ENCODE measurements at regions not wholly inside any gene's neighbourhood (a gene's known extent, or its start where the extent isn't known, plus 50 kb on each side); places are given as distances from the start of the nearest gene placed in this dataset.

DNA sequence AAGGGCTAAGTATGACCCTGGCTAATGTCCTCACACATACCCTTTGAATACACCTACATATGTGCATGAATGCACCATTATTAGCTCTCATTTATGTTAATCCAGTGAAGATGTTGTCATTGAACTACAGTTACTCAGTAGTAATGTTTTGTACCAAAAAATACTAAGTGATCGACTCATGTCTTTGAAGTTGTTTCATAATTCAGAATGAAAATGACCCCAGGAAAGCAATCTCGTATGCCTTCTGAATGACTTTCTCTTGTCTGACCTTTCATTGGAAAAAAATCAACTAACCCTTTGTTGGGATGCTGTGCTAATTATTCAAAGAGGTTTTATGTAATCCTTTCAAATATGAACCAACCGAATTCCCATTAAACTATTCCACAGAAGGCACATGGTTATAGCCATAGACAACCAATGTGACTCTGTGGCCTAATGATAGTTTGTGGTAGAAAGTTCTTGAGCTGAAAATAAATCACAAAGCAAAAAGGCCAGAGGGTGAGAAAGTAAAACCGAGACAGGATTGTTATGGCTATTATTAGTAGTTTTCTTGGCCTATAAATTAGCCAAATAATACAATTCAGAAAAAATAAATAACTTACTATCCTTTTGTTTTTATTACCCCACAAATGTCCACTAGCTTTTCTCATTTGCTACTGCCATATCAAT, 86.8 kb upstream of the STARD13 start:
- H3K27ac ChIP-seq (ENCODE audit: low read length), result no peak overlapping the region
- no peaks in the 10 kb centered on the region for H3K27me3 ChIP-seq (ENCODE audit: control insufficient read depth in 1 of 2, insufficient read depth in 2 of 2, low read length in 2 of 2)
- no peaks in the 10 kb centered on the region for H3K4me1 ChIP-seq (ENCODE audit: control insufficient read depth, insufficient read depth, low read length)
- H3K9me3 ChIP-seq (ENCODE audit: control insufficient read depth in 2 of 2, low read length in 2 of 2), result no peaks in the 10 kb centered on the region
- H3K9ac ChIP-seq (ENCODE audit: low read length in 2 of 2), result no peak overlapping the region
- H3K36me3 ChIP-seq (ENCODE audit: control insufficient read depth in 2 of 2, insufficient read depth in 2 of 2, low read length in 2 of 2), result no peaks in the 10 kb centered on the region
- H3K4me3 ChIP-seq (ENCODE audit: low read length in 2 of 2), result no peak overlapping the region

DNA sequence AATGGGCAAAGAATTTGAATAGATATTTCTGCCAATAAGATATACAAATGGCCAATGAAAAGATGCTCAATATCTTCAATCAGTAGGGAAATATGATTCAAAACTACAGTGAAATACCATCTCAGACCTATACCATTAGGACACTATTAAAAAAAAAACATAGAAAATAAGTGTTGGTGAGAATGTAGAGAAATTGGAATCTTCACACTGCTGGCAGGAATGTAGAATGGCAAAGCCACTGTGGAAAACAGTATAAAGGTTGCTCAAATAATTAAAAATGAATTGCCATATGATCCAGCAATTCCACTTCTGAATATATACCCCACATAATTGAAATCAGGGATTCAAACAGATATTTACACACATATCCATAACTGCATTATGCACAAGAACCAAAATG, 88.1 kb upstream of the STARD13 start:
- no peaks in the 10 kb centered on the region for H3K9me3 ChIP-seq (ENCODE audit: control insufficient read depth in 2 of 2, low read length in 2 of 2)
- H3K4me1 ChIP-seq (ENCODE audit: control insufficient read depth, insufficient read depth, low read length), result no peaks in the 10 kb centered on the region
- H3K4me3 ChIP-seq (ENCODE audit: low read length in 2 of 2), result no peak overlapping the region
- H3K27ac ChIP-seq (ENCODE audit: low read length), result no peak overlapping the region
- no peak overlapping the region for H3K9ac ChIP-seq (ENCODE audit: low read length in 2 of 2)
- H3K36me3 ChIP-seq (ENCODE audit: control insufficient read depth in 2 of 2, insufficient read depth in 2 of 2, low read length in 2 of 2), result no peaks in the 10 kb centered on the region
- H3K27me3 ChIP-seq (ENCODE audit: control insufficient read depth in 1 of 2, insufficient read depth in 2 of 2, low read length in 2 of 2), result no peaks in the 10 kb centered on the region

DNA sequence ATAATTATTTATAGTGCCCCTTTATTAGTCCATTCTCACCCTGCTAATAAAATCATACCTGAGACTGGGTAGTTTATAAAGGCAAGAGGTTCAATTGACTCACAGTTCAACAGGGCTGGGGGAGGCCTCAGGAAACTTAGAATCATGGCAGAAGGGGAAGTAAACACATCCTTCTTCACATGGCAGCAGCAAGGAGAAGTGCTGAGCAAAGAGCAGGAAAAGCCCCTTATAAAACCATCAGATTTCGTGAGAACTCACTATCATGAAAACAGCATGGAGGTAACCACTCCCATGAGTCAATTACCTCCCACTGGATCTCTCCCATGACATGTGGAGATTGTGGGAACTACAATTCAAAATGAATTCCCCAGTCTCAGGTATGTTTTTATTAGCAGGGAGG, 89.9 kb upstream of the STARD13 start:
- H3K36me3 ChIP-seq (ENCODE audit: control insufficient read depth in 2 of 2, insufficient read depth in 2 of 2, low read length in 2 of 2), result no peaks in the 10 kb centered on the region
- no peaks in the 10 kb centered on the region for H3K4me1 ChIP-seq (ENCODE audit: control insufficient read depth, insufficient read depth, low read length)
- no peak overlapping the region for H3K27ac ChIP-seq (ENCODE audit: low read length)
- H3K4me3 ChIP-seq (ENCODE audit: low read length in 2 of 2), result no peak overlapping the region
- H3K9me3 ChIP-seq (ENCODE audit: control insufficient read depth in 2 of 2, low read length in 2 of 2), result no peaks in the 10 kb centered on the region
- no peak overlapping the region for H3K9ac ChIP-seq (ENCODE audit: low read length in 2 of 2)
- no peaks in the 10 kb centered on the region for H3K27me3 ChIP-seq (ENCODE audit: control insufficient read depth in 1 of 2, insufficient read depth in 2 of 2, low read length in 2 of 2)

DNA sequence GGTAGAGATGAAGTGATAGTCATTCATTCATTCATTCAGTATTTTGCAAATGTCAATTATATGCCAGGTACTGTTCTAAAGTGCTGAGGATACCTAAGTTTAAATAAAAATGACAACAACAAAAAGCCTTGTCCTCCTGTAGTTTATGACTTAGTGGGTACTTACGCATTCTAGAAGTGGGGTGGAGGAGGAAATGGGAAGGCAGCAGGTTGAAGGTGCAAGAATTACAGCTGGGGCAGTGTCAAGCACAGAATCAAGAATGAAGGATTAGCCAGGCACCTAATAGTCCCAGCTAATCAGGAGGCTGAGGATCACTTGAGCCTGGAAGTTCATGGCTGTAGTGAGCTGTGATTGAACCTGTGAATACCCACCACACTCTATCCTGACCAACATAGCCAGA, 90.7 kb upstream of the STARD13 start:
- Histone ChIP-seq H3K9me3 (ENCODE audit: control insufficient read depth in 2 of 2, low read length in 2 of 2) (no peaks in the 10 kb centered on the region), H3K27ac (ENCODE audit: low read length) (no peak overlapping the region), H3K36me3 (ENCODE audit: control insufficient read depth in 2 of 2, insufficient read depth in 2 of 2, low read length in 2 of 2) (no peaks in the 10 kb centered on the region), H3K4me3 (ENCODE audit: low read length in 2 of 2) (no peak overlapping the region), H3K27me3 (ENCODE audit: control insufficient read depth in 1 of 2, insufficient read depth in 2 of 2, low read length in 2 of 2) (no peaks in the 10 kb centered on the region), H3K4me1 (ENCODE audit: control insufficient read depth, insufficient read depth, low read length) (no peaks in the 10 kb centered on the region), H3K9ac (ENCODE audit: low read length in 2 of 2) (no peak overlapping the region)

GRCh38 chr13:33377411-33377810, 91.9 kb upstream of the STARD13 start:
- H3K4me1 ChIP-seq (ENCODE audit: control insufficient read depth, insufficient read depth, low read length), result no peaks in the 10 kb centered on the region
- no peaks in the 10 kb centered on the region for H3K9me3 ChIP-seq (ENCODE audit: control insufficient read depth in 2 of 2, low read length in 2 of 2)
- H3K4me3 ChIP-seq (ENCODE audit: low read length in 2 of 2), result no peak overlapping the region
- no peak overlapping the region for H3K27ac ChIP-seq (ENCODE audit: low read length)
- H3K27me3 ChIP-seq (ENCODE audit: control insufficient read depth in 1 of 2, insufficient read depth in 2 of 2, low read length in 2 of 2), result no peaks in the 10 kb centered on the region
- H3K9ac ChIP-seq (ENCODE audit: low read length in 2 of 2), result no peak overlapping the region
- no peaks in the 10 kb centered on the region for H3K36me3 ChIP-seq (ENCODE audit: control insufficient read depth in 2 of 2, insufficient read depth in 2 of 2, low read length in 2 of 2)

DNA sequence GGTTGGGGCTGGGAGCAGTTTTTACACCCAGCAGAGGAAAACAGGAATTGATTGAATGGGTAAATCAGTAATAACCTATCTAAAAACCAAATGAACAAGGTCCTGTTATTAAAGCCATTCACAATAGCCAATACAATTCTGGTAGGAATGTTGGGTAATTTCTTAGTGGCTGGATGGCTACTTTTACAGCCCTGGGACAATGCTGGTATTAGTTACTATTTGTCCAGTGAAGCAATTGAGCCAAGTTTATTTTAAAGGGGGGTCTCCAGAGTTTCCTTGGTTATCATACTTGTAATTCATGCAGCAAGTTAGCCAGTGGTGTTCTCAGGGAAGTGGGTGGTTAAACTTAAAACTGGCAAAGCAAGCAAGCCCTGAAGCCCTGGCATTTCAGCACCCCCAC, 92.3 kb upstream of the STARD13 start:
- H3K4me1 ChIP-seq (ENCODE audit: control insufficient read depth, insufficient read depth, low read length), result no peaks in the 10 kb centered on the region
- H3K27me3 ChIP-seq (ENCODE audit: control insufficient read depth in 1 of 2, insufficient read depth in 2 of 2, low read length in 2 of 2), result no peaks in the 10 kb centered on the region
- no peaks in the 10 kb centered on the region for H3K9me3 ChIP-seq (ENCODE audit: control insufficient read depth in 2 of 2, low read length in 2 of 2)
- no peak overlapping the region for H3K4me3 ChIP-seq (ENCODE audit: low read length in 2 of 2)
- no peaks in the 10 kb centered on the region for H3K36me3 ChIP-seq (ENCODE audit: control insufficient read depth in 2 of 2, insufficient read depth in 2 of 2, low read length in 2 of 2)
- no peak overlapping the region for H3K9ac ChIP-seq (ENCODE audit: low read length in 2 of 2)
- no peak overlapping the region for H3K27ac ChIP-seq (ENCODE audit: low read length)

DNA sequence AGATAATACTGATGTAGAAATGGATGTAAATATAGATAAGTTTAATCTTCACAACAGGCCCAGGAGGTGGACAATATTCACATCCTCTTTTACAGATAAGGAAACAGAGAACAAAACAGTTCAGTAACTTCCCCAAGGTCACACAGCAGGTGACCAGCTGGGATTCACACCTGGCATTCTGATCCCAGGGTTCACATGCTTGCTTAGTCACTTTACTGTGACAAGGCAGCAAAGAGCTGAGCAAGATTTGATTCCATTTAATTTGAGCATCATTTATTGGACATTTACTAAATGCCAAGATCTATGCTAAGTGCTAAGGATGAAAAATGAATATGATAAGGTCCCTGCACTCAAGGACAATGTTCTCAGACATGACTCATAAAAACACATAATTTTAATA, 94.1 kb upstream of the STARD13 start:
- no peak overlapping the region for H3K4me3 ChIP-seq (ENCODE audit: low read length in 2 of 2)
- peaks cover 9% of the 10 kb centered on the region for H3K4me1 ChIP-seq (ENCODE audit: control insufficient read depth, insufficient read depth, low read length)
- H3K27me3 ChIP-seq (ENCODE audit: control insufficient read depth in 1 of 2, insufficient read depth in 2 of 2, low read length in 2 of 2), result no peaks in the 10 kb centered on the region
- H3K36me3 ChIP-seq (ENCODE audit: control insufficient read depth in 2 of 2, insufficient read depth in 2 of 2, low read length in 2 of 2), result no peaks in the 10 kb centered on the region
- no peaks in the 10 kb centered on the region for H3K9me3 ChIP-seq (ENCODE audit: control insufficient read depth in 2 of 2, low read length in 2 of 2)
- no peak overlapping the region for H3K9ac ChIP-seq (ENCODE audit: low read length in 2 of 2)
- no peak overlapping the region for H3K27ac ChIP-seq (ENCODE audit: low read length)

DNA sequence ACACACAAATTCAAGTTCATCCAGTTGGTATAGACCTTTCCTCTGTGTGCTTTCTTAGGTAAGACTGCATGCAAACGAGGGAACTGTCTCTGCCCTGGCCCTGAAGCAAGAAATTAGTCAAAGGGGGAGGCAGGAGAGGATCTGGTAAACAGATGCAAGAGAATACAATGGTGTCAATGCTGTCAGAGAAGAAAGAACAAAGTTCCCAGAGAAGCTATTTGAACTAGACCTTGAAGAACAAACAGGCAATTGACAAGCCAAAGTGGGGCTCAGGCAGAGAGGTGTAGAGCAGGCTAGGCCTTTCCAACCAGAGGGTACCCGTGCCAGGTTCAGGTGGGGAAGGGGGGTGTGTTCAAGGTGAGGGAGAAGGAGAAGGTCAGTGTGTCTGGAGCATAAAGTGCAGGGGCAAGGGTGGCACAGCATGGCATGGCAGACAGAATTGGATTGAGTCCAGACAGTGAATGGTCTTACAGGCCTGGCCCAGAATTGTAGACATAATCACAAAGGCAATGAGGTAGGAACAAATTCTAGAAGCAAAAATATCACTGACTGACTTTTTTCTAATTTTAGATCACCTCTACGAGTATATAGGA, 95.0 kb upstream of the STARD13 start:
- no peak overlapping the region for H3K27ac ChIP-seq (ENCODE audit: low read length)

GRCh38 chr13:33381180-33381579, 95.6 kb upstream of the STARD13 start:
- H3K4me1 ChIP-seq (ENCODE audit: control insufficient read depth, insufficient read depth, low read length), result peaks cover 10% of the 10 kb centered on the region
- no peaks in the 10 kb centered on the region for H3K36me3 ChIP-seq (ENCODE audit: control insufficient read depth in 2 of 2, insufficient read depth in 2 of 2, low read length in 2 of 2)
- no peaks in the 10 kb centered on the region for H3K9me3 ChIP-seq (ENCODE audit: control insufficient read depth in 2 of 2, low read length in 2 of 2)
- no peak overlapping the region for H3K9ac ChIP-seq (ENCODE audit: low read length in 2 of 2)
- H3K27ac ChIP-seq (ENCODE audit: low read length), result no peak overlapping the region
- no peaks in the 10 kb centered on the region for H3K27me3 ChIP-seq (ENCODE audit: control insufficient read depth in 1 of 2, insufficient read depth in 2 of 2, low read length in 2 of 2)
- H3K4me3 ChIP-seq (ENCODE audit: low read length in 2 of 2), result no peak overlapping the region

More for the DNA sequence above, 95.0 kb upstream of the STARD13 start:
- no peaks in the 10 kb centered on the region for H3K9me3 ChIP-seq (ENCODE audit: control insufficient read depth in 2 of 2, low read length in 2 of 2)
- no peaks in the 10 kb centered on the region for H3K27me3 ChIP-seq (ENCODE audit: control insufficient read depth in 1 of 2, insufficient read depth in 2 of 2, low read length in 2 of 2)
- H3K36me3 ChIP-seq (ENCODE audit: control insufficient read depth in 2 of 2, insufficient read depth in 2 of 2, low read length in 2 of 2), result no peaks in the 10 kb centered on the region
- no peak overlapping the region for H3K9ac ChIP-seq (ENCODE audit: low read length in 2 of 2)
- no peak overlapping the region for H3K4me3 ChIP-seq (ENCODE audit: low read length in 2 of 2)
- H3K4me1 ChIP-seq (ENCODE audit: control insufficient read depth, insufficient read depth, low read length), result peaks cover 10% of the 10 kb centered on the region

DNA sequence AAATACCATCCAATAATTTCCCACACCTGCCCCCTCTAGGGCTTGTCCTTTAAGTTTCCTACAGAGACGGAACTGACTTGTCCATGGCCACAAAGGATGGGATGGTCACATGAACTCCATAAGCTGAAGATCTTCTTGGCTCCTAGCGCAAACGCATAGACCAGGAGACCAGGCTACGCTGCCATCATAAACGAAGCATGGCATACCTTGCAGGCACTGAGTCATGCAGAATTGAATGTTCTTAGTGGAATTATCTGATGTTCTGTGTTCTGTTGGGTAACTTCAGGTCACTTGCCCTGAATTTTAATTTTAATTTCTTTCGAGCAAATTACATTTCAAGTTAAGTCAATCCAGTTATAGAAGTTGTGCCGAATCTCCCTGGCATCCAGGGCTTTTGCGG, 96.4 kb upstream of the STARD13 start:
- no peak overlapping the region for H3K4me3 ChIP-seq (ENCODE audit: low read length in 2 of 2)
- peaks cover 10% of the 10 kb centered on the region for H3K4me1 ChIP-seq (ENCODE audit: control insufficient read depth, insufficient read depth, low read length)
- no peaks in the 10 kb centered on the region for H3K9me3 ChIP-seq (ENCODE audit: control insufficient read depth in 2 of 2, low read length in 2 of 2)
- no peaks in the 10 kb centered on the region for H3K27me3 ChIP-seq (ENCODE audit: control insufficient read depth in 1 of 2, insufficient read depth in 2 of 2, low read length in 2 of 2)
- H3K27ac ChIP-seq (ENCODE audit: low read length), result no peak overlapping the region
- no peak overlapping the region for H3K9ac ChIP-seq (ENCODE audit: low read length in 2 of 2)
- H3K36me3 ChIP-seq (ENCODE audit: control insufficient read depth in 2 of 2, insufficient read depth in 2 of 2, low read length in 2 of 2), result no peaks in the 10 kb centered on the region

DNA sequence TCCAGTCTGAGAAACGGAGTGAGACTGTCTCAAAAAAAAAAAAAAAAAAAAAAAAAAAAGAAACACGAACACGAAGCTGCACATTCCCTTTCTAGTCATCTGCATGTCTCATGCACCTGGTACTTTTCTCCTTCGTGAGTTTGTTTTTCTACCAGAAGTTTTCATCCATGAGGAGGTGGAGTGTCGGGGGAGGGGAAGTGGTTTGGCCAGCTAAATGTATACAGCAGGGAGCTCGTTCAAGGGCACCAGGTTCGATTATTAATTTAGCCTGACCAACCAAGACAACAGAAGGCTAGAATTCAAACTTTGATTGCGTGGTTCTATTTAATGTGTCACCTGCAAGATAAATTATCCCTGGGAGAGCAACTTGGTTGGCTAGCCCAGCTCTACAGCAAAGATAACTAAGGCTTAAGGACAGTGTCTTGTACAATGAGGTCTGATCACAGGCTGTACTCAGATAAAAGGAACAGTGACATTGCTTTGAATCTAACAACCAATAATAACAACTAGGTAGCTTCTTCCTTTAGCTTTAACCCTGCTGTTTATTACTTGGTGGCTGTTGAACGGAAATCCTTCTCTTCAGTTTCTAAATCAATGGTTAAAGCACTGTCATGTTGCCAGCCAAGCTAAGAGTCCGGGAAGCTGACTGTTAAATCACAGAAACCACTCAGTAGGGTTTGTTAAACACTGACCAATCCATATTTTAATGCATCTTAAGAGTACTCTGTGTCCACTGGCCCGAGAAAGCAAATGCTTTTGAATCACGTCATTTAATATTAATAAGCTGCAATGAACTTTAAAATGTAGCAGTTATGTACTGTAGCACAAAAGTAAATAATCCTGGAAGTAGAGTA, 98.4 kb upstream of the STARD13 start:
- Histone ChIP-seq H3K4me3 (ENCODE audit: low read length in 2 of 2) (peak overlapping the region; percentile 36 to 49), H3K9me3 (ENCODE audit: control insufficient read depth in 2 of 2, low read length in 2 of 2) (no peaks in the 10 kb centered on the region), H3K27me3 (ENCODE audit: control insufficient read depth in 1 of 2, insufficient read depth in 2 of 2, low read length in 2 of 2) (no peaks in the 10 kb centered on the region), H3K4me1 (ENCODE audit: control insufficient read depth, insufficient read depth, low read length) (peaks cover 10% of the 10 kb centered on the region), H3K9ac (ENCODE audit: low read length in 2 of 2) (peak overlapping the region in 1 of 2 donors; percentile 45), H3K27ac (ENCODE audit: low read length) (peak overlapping the region; percentile 41), H3K36me3 (ENCODE audit: control insufficient read depth in 2 of 2, insufficient read depth in 2 of 2, low read length in 2 of 2) (no peaks in the 10 kb centered on the region)

Measured in stomach smooth muscle (tissue), 2 donors.